PFSK-1 (cell line): ENCODE measurements at regions not wholly inside any gene's neighbourhood (a gene's known extent, or its start where the extent isn't known, plus 50 kb on each side); places are given as distances from the start of the nearest gene placed in this dataset.

Experiments used
- FOXP2 ChIP-seq: optimal IDR thresholded peaks from 2 replicates; pipeline ENCODE3; 2011; ENCODE audit warnings: borderline replicate concordance, control low read depth, inconsistent platforms; ENCODE audit not compliant: insufficient read depth; ENCODE audit errors: extremely low read length, extremely low read depth
- POLR2AphosphoS5 ChIP-seq: IDR thresholded peaks from 2 replicates; pipeline ENCODE4 v1.6.1; 2012; ENCODE audit warnings: low read depth, mild to moderate bottlenecking, control low read depth, low read length, moderate library complexity
- REST ChIP-seq, 2 experiments: IDR thresholded peaks; 2 replicates each; pipeline versions ENCODE4 v1.6.1 to v1.8.0; 2011 to 2012; ENCODE audit warnings: low read depth in 2 of 2, low read length in 2 of 2, control low read depth in 1 of 2, inconsistent platforms in 1 of 2, mild to moderate bottlenecking in 1 of 2, moderate library complexity in 1 of 2; ENCODE audit not compliant: insufficient read depth in 1 of 2
- SIN3A ChIP-seq: IDR thresholded peaks from 2 replicates; pipeline ENCODE4 v1.6.1; 2012; ENCODE audit warnings: mild to moderate bottlenecking, low read length, moderate library complexity, borderline replicate concordance; ENCODE audit not compliant: insufficient read depth
- TAF1 ChIP-seq: IDR thresholded peaks from 2 replicates; pipeline ENCODE4 v1.6.1; 2012; ENCODE audit warnings: low read length, control low read depth, borderline replicate concordance; ENCODE audit not compliant: insufficient read depth

GRCh38 chr11:36809303-36809702 lies 211.3 kb upstream of the RAG2 start:
- TF ChIP-seq TAF1, result no peak
- no peak for TF ChIP-seq REST (IDR thresholded peaks at IDR 0.05; ENCODE audit: insufficient read depth in 1 of 2, low read depth in 2 of 2, low read length in 2 of 2)
- no peak for TF ChIP-seq POLR2AphosphoS5
- TF ChIP-seq SIN3A, result no peak
- TF ChIP-seq FOXP2, result no peak
